ENCODE measurements at regions not wholly inside any gene's neighbourhood (a gene's known extent, or its start where the extent isn't known, plus 50 kb on each side); places are given as distances from the start of the nearest gene placed in this dataset.

- H3K27me3 ChIP-seq = peaks cover 0 to 41% (median 0%) of the 10 kb centered on the region in 4 donors
- no peak for DNase-seq
- H3K4me1 ChIP-seq = no peaks in the 10 kb centered on the region
- no peaks in the 10 kb centered on the region for H3K36me3 ChIP-seq
- H3K9me3 ChIP-seq = no peaks in the 10 kb centered on the region
- WGBS, 2 donors = 52 to 58% methylated on average over 8 of the region's 8 CpGs
- intact Hi-C loops (cut with DNase I) = no loop called here
- H3K4me3 ChIP-seq = no peak overlapping the region
- no peak for TF ChIP-seq POLR2A (IDR thresholded peaks at IDR 0.05)
- TF ChIP-seq CTCF (IDR thresholded peaks at IDR 0.05) = no peak
- H3K27ac ChIP-seq = no peak overlapping the region
Observed at GRCh38 chr5:174300118-174300940, 254.8 kb downstream of the NSG2 start.

- Histone ChIP-seq H3K9me3 (no peaks in the 10 kb centered on the region), H3K27ac (no peak overlapping the region), H3K4me1 (no peaks in the 10 kb centered on the region), H3K4me3 (no peak overlapping the region), H3K27me3 (peaks cover 0 to 49% (median 0%) of the 10 kb centered on the region in 4 donors), H3K36me3 (no peaks in the 10 kb centered on the region)
- DNase-seq = no peak
- intact Hi-C loops (cut with DNase I) = no loop called here
- TF ChIP-seq POLR2A (IDR thresholded peaks at IDR 0.05) (no peak), CTCF (IDR thresholded peaks at IDR 0.05) (no peak)
- WGBS, 2 donors = 13 to 15% methylated on average over 11 of the region's 12 CpGs
Observed at GRCh38 chr5:174300941-174301761, 255.6 kb downstream of the NSG2 start.

GRCh38 chr5:174301848-174302625, 256.5 kb downstream of the NSG2 start:
- Histone ChIP-seq H3K27me3 (peaks cover 0 to 53% (median 0%) of the 10 kb centered on the region in 4 donors), H3K4me1 (no peaks in the 10 kb centered on the region), H3K4me3 (no peak overlapping the region), H3K9me3 (no peaks in the 10 kb centered on the region), H3K36me3 (no peaks in the 10 kb centered on the region), H3K27ac (no peak overlapping the region)
- WGBS, 2 donors = 77 to 83% methylated on average over 10 of the region's 10 CpGs
- DNase-seq = no peak
- TF ChIP-seq CTCF (IDR thresholded peaks at IDR 0.05) = no peak
- intact Hi-C loops (cut with DNase I) = no loop called here

GRCh38 chr5:174303035-174303434, 257.5 kb downstream of the NSG2 start:
- TF ChIP-seq POLR2A (IDR thresholded peaks at IDR 0.05) (no peak), CTCF (IDR thresholded peaks at IDR 0.05) (no peak)

More at GRCh38 chr5:174303035-174303434, 257.5 kb downstream of the NSG2 start:
- H3K27ac ChIP-seq = no peak overlapping the region
- no peaks in the 10 kb centered on the region for H3K4me1 ChIP-seq
- no peaks in the 10 kb centered on the region for H3K9me3 ChIP-seq
- no peak overlapping the region for H3K4me3 ChIP-seq
- peaks cover 0 to 61% (median 0%) of the 10 kb centered on the region in 4 donors for H3K27me3 ChIP-seq
- WGBS, 2 donors = 57 to 82% methylated on average over 2 to 8 of the region's 8 CpGs
- intact Hi-C loops (cut with DNase I) = no loop called here
- DNase-seq = no peak
- no peaks in the 10 kb centered on the region for H3K36me3 ChIP-seq
